Gastroesophageal sphincter (tissue), 4 donors: ENCODE measurements at regions not wholly inside any gene's neighbourhood (a gene's known extent, or its start where the extent isn't known, plus 50 kb on each side); places are given as distances from the start of the nearest gene placed in this dataset.

Experiments
- ATAC-seq: fragments of 150-250 bp; one replicate; pipeline ENCODE4 v1.9.1; 2016; ENCODE audit warnings: mild to moderate bottlenecking, moderate library complexity
- H3K27ac ChIP-seq, 4 donors: fragments of 200-600 bp; sonication (generic) in 3 of 4; 1 replicate in 3 of 4; 2 replicates in 1 of 4; pipeline ENCODE4 v1.5.1; 2016 to 2019
- H3K27me3 ChIP-seq: fragments of 200-600 bp; sonication (generic); one replicate; pipeline ENCODE4 v1.5.1; 2019
- H3K36me3 ChIP-seq, 2 donors: fragments of 200-600 bp; sonication (generic); one replicate each; pipeline ENCODE4 v1.5.1; 2019; ENCODE audit warnings: control low read depth in 1 of 2
- H3K4me1 ChIP-seq, 3 donors: fragments of 200-600 bp; sonication (generic); 1 replicate in 2 of 3; 2 replicates in 1 of 3; pipeline ENCODE4 v1.5.1; 2016 to 2019; ENCODE audit warnings: control low read depth in 2 of 3
- H3K4me3 ChIP-seq, 2 donors: fragments of 200-600 bp; sonication (generic); one replicate each; pipeline ENCODE4 v1.5.1; 2019; ENCODE audit warnings: mild to moderate bottlenecking in 1 of 2, moderate library complexity in 1 of 2
- H3K9me3 ChIP-seq, 3 donors: fragments of 200-600 bp; sonication (generic); one replicate each; pipeline ENCODE4 v1.5.1; 2017 to 2019; ENCODE audit warnings: control low read depth in 2 of 3
- CTCF ChIP-seq, 4 experiments: fragments of 200-600 bp in 2 of 4; fragments of 450-650 bp in 2 of 4; sonication (generic) in 1 of 4; IDR thresholded peaks; one replicate each; pipeline ENCODE4 v1.5.1; 2017 to 2019; ENCODE audit warnings: antibody characterized with exemption in 4 of 4, mild to moderate bottlenecking in 2 of 4, moderate library complexity in 2 of 4
- EP300 ChIP-seq: sonication (generic); formaldehyde crosslinking; IDR thresholded peaks from one replicate; pipeline ENCODE4 v1.6.1; 2017; ENCODE audit warnings: antibody characterized with exemption, mild to moderate bottlenecking
- POLR2A ChIP-seq, 2 donors: fragments of 450-650 bp; IDR thresholded peaks; one replicate each; pipeline ENCODE4 v1.6.1; 2017; ENCODE audit warnings: antibody characterized with exemption in 2 of 2, mild to moderate bottlenecking in 2 of 2, moderate library complexity in 1 of 2
- POLR2AphosphoS5 ChIP-seq: sonication (generic); formaldehyde crosslinking; IDR thresholded peaks from one replicate; pipeline ENCODE4 v1.6.1; 2017; ENCODE audit warnings: antibody characterized with exemption
- WGBS, 2 donors: methylation state at CpG; one replicate each; pipeline ENCODE4 v1.1.5; 2018; ENCODE audit warnings: low coverage in 1 of 2; 5-methylcytosine and 5-hydroxymethylcytosine counted together

- no peaks in the 10 kb centered on the region for H3K36me3 ChIP-seq
- WGBS, 2 donors: 63 to 88% methylated on average over 4 of the region's 4 CpGs
- ATAC-seq: no peak
- no peak overlapping the region for H3K27ac ChIP-seq
- H3K4me1 ChIP-seq: no peaks in the 10 kb centered on the region
- H3K27me3 ChIP-seq: no peaks in the 10 kb centered on the region
- TF ChIP-seq CTCF (IDR thresholded peaks at IDR 0.05) (no peak), EP300 (no peak), POLR2AphosphoS5 (no peak), POLR2A (IDR thresholded peaks at IDR 0.05) (no peak)
- H3K9me3 ChIP-seq: no peaks in the 10 kb centered on the region
- no peak overlapping the region for H3K4me3 ChIP-seq
These were observed 631.5 kb downstream of the UQCRFS1 start for GRCh38 chr19:28581468-28581770.

DNA sequence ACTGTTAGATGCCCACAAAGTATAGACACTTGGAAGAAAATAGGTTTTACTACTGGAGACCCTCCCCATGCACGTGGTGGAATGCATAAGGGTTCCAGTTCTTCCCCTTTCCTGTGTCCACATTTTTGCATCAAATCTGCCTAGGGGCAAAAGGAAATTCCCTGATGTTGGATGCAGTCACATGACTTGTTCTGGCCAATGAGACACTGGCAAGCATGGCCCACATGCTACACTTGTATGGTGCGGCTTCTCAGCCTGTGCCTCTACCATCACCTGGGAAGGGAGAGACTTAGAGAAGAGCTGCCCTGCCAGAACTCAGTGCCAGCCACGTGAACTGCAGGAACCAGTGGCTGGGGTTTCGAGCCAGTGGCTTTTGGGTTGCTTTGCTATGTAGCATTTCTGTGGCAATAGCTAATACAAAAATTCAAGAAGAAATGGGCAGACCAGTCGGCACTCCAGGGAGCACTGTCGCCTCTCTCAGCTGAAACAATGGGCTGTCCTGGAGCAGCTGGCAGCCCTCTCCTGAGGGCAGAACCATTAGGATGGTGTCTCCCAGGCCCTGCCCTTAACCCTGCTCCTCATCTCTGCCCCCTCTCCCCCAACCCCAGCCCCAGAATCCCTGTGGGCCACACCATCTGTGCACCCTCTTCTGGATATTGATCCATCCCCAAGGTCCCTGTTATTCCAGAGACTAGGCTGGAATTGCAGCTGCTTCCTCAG lies 634.0 kb downstream of the UQCRFS1 start:
- H3K27me3 ChIP-seq: no peaks in the 10 kb centered on the region
- 55 to 91% methylated on average over 1 of the region's 6 CpGs for WGBS, 2 donors
- H3K27ac ChIP-seq: no peak overlapping the region
- H3K9me3 ChIP-seq: no peaks in the 10 kb centered on the region
- H3K4me1 ChIP-seq: no peaks in the 10 kb centered on the region
- H3K36me3 ChIP-seq: no peaks in the 10 kb centered on the region
- no peak for TF ChIP-seq POLR2AphosphoS5
- no peak for TF ChIP-seq POLR2A (IDR thresholded peaks at IDR 0.05)
- no peak for TF ChIP-seq CTCF (IDR thresholded peaks at IDR 0.05)
- TF ChIP-seq EP300: no peak
- no peak overlapping the region for H3K4me3 ChIP-seq
- ATAC-seq: no peak

DNA sequence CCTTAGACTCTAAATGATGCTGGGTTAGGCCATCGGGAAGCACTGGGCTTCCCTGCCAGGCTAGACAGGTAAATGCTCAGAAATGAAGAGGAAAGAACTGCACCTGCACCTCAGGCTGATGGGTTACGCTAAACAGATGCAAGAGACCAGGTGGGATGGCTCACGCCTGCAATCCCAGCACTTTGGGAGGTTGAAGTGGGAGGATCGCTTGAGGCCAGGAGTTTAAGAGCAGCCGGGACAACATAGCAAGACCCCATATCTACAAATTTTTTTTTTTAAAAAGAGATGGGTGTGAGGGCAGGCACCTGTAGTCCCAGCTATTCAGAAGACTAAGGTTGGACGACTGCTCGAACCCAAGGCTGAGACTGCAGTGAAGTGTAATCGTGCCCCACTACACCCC lies 634.7 kb downstream of the UQCRFS1 start:
- no peak overlapping the region for H3K4me3 ChIP-seq
- no peak for ATAC-seq
- TF ChIP-seq POLR2AphosphoS5 (no peak), EP300 (no peak), POLR2A (IDR thresholded peaks at IDR 0.05) (no peak), CTCF (IDR thresholded peaks at IDR 0.05) (no peak)
- WGBS, 2 donors: 79 to 82% methylated on average over 5 to 8 of the region's 8 CpGs
- no peaks in the 10 kb centered on the region for H3K9me3 ChIP-seq
- no peaks in the 10 kb centered on the region for H3K4me1 ChIP-seq
- no peaks in the 10 kb centered on the region for H3K27me3 ChIP-seq
- H3K36me3 ChIP-seq: no peaks in the 10 kb centered on the region
- no peak overlapping the region for H3K27ac ChIP-seq

DNA sequence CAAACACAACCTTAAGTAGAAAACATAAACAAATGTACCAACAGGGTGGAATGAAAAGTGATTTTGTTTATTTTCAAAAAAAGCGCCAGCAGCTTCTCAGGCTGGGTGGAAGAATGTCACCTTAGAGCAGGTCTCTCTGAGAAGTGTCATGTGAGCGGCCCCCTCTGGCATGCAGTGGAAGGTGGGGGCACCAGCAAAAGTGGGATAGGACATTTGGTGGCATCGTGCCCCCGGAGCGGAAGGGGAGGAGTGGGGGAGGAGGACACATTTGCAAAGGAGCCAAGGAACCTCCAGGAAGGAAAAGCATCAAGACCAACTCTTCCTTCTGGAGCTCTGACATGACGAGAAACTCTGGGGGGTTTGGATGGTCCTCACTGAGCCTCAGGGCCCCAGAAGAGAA lies 635.3 kb downstream of the UQCRFS1 start:
- Histone ChIP-seq H3K36me3 (no peaks in the 10 kb centered on the region), H3K4me1 (no peaks in the 10 kb centered on the region), H3K4me3 (no peak overlapping the region), H3K27ac (no peak overlapping the region), H3K27me3 (no peaks in the 10 kb centered on the region), H3K9me3 (no peaks in the 10 kb centered on the region)
- TF ChIP-seq CTCF (IDR thresholded peaks at IDR 0.05): no peak
- TF ChIP-seq POLR2AphosphoS5: no peak
- no peak for TF ChIP-seq EP300
- TF ChIP-seq POLR2A (IDR thresholded peaks at IDR 0.05): no peak
- WGBS, 2 donors: 71 to 82% methylated on average over 3 of the region's 6 CpGs
- no peak for ATAC-seq

GRCh38 chr19:28577233-28577632 lies 635.7 kb downstream of the UQCRFS1 start:
- Histone ChIP-seq H3K9me3 (no peaks in the 10 kb centered on the region), H3K27me3 (no peaks in the 10 kb centered on the region), H3K4me3 (no peak overlapping the region), H3K27ac (no peak overlapping the region), H3K4me1 (no peaks in the 10 kb centered on the region), H3K36me3 (no peaks in the 10 kb centered on the region)
- ATAC-seq: no peak
- WGBS, 2 donors: 25 to 27% methylated on average over 1 of the region's 2 CpGs
- peak; percentile 6 for TF ChIP-seq POLR2AphosphoS5
- no peak for TF ChIP-seq CTCF (IDR thresholded peaks at IDR 0.05)
